Gastrocnemius medialis (tissue), 4 donors: ENCODE measurements at regions not wholly inside any gene's neighbourhood (a gene's known extent, or its start where the extent isn't known, plus 50 kb on each side); places are given as distances from the start of the nearest gene placed in this dataset.

Experiments
- ATAC-seq, 2 donors: fragments of 150-250 bp; one replicate each; pipeline ENCODE4 v1.9.1; 2016
- DNase-seq, 2 donors: peaks; one replicate each; pipeline ENCODE4 v3.0.0-alpha.2; 2019
- H3K27ac ChIP-seq, 4 donors: fragments of 200-600 bp; sonication (generic); 1 replicate in 1 of 4; 2 replicates in 3 of 4; pipeline ENCODE4 v1.5.1; 2016 to 2018; ENCODE audit warnings: mild to moderate bottlenecking in 2 of 4, moderate library complexity in 1 of 4
- H3K27me3 ChIP-seq, 3 donors: fragments of 200-600 bp; sonication (generic) in 2 of 3; 1 replicate in 1 of 3; 2 replicates in 2 of 3; pipeline versions ENCODE4 v1.5.1 to v1.6.0; 2016 to 2019; ENCODE audit warnings: mild to moderate bottlenecking in 1 of 3, moderate library complexity in 1 of 3
- H3K36me3 ChIP-seq, 2 donors: fragments of 200-600 bp; sonication (generic) in 1 of 2; one replicate each; pipeline ENCODE4 v1.5.1; 2017 to 2018
- H3K4me1 ChIP-seq, 2 donors: fragments of 200-600 bp; sonication (generic) in 1 of 2; one replicate each; pipeline ENCODE4 v1.5.1; 2016 to 2017; ENCODE audit warnings: mild to moderate bottlenecking in 2 of 2
- H3K4me3 ChIP-seq, 4 donors: fragments of 200-600 bp; sonication (generic) in 3 of 4; 1 replicate in 1 of 4; 2 replicates in 3 of 4; pipeline ENCODE4 v1.5.1; 2016 to 2019; ENCODE audit warnings: mild to moderate bottlenecking in 2 of 4
- H3K9me3 ChIP-seq, 3 donors: fragments of 200-600 bp; sonication (generic) in 2 of 3; 1 replicate in 1 of 3; 2 replicates in 2 of 3; pipeline ENCODE4 v1.5.1; 2016 to 2019
- POLR2A ChIP-seq, 2 donors: fragments of 450-650 bp; IDR thresholded peaks; one replicate each; pipeline ENCODE4 v1.6.1; 2017; ENCODE audit warnings: antibody characterized with exemption in 2 of 2, mild to moderate bottlenecking in 2 of 2, moderate library complexity in 2 of 2
- in situ Hi-C, 4 donors: fragments of 200-750 bp; cut with MboI; loops; one replicate each; pipeline versions ENCODE4 v1.15.0 to v1.8.0; 2017; ENCODE audit warnings: low sequenced_read_pairs in 4 of 4
- intact Hi-C: fragments of 100-400 bp; cut with DNase I; formaldehyde crosslinking; loops from one replicate; pipeline ENCODE4 v1.15.1; 2023; ENCODE audit warnings: low total_unique reads
- TF ChIP-seq, protein P1 (sequence below), 5 experiments: fragments of 450-650 bp in 3 of 5; fragments of 200-600 bp in 2 of 5; sonication (generic) in 2 of 5; IDR thresholded peaks in 4 of 5; conservative IDR thresholded peaks in 1 of 5; 1 replicate in 4 of 5; 2 replicates in 1 of 5; pipeline ENCODE4 v1.5.1; 2016 to 2019; ENCODE audit warnings: antibody characterized with exemption in 5 of 5, mild to moderate bottlenecking in 3 of 5, moderate library complexity in 3 of 5

- ATAC-seq (no peak), DNase-seq (no peak)
- Histone ChIP-seq H3K4me3 (no peak overlapping the region), H3K4me1 (no peaks in the 10 kb centered on the region), H3K27me3 (no peaks in the 10 kb centered on the region), H3K9me3 (no peaks in the 10 kb centered on the region), H3K27ac (no peak overlapping the region), H3K36me3 (no peaks in the 10 kb centered on the region)
- in situ Hi-C loops (loop anchor here in 1 of 4 donors (25.0 kb wide), 1 partner anchor 98 kb away; no protein-coding TSS in a partner anchor), intact Hi-C loops (no loop called here)
- TF ChIP-seq POLR2A (IDR thresholded peaks at IDR 0.05), result no peak
- TF ChIP-seq, protein P1, sequence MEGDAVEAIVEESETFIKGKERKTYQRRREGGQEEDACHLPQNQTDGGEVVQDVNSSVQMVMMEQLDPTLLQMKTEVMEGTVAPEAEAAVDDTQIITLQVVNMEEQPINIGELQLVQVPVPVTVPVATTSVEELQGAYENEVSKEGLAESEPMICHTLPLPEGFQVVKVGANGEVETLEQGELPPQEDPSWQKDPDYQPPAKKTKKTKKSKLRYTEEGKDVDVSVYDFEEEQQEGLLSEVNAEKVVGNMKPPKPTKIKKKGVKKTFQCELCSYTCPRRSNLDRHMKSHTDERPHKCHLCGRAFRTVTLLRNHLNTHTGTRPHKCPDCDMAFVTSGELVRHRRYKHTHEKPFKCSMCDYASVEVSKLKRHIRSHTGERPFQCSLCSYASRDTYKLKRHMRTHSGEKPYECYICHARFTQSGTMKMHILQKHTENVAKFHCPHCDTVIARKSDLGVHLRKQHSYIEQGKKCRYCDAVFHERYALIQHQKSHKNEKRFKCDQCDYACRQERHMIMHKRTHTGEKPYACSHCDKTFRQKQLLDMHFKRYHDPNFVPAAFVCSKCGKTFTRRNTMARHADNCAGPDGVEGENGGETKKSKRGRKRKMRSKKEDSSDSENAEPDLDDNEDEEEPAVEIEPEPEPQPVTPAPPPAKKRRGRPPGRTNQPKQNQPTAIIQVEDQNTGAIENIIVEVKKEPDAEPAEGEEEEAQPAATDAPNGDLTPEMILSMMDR (IDR thresholded peaks at IDR 0.05 in 4 of 5, conservative IDR thresholded peaks at IDR 0.05 in 1 of 5), result no peak
These were observed 1223.2 kb upstream of the SLC10A2 start for GRCh38 chr13:104289400-104289799.

DNA sequence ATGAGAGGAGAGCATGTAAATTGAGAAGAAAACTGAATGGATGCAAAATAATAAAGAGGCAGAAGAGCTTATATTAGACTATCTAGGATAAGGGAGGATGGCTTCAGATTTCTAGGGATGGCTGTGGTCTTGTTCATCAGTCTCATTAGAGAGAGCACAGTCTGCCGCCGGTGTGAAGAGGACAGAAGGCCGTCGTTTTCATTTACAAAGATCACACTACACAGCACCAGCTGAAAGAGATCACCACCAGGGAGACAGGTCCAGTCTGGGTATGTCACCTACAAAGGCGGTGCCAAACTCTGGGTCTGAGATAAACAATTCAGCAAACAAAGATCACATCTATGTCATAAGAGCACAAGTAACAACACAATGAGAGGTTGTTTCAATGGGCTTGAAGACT, 1222.3 kb upstream of the SLC10A2 start:
- intact Hi-C loops, result no loop called here
- no peaks in the 10 kb centered on the region for H3K27me3 ChIP-seq
- DNase-seq (no peak), ATAC-seq (no peak)
- no peaks in the 10 kb centered on the region for H3K36me3 ChIP-seq
- H3K9me3 ChIP-seq, result no peaks in the 10 kb centered on the region
- H3K27ac ChIP-seq, result no peak overlapping the region
- H3K4me3 ChIP-seq, result no peak overlapping the region
- no peaks in the 10 kb centered on the region for H3K4me1 ChIP-seq
- in situ Hi-C loops, result loop anchor here in 1 of 4 donors (25.0 kb wide), 1 partner anchor 99 kb away; no protein-coding TSS in a partner anchor
- TF ChIP-seq, protein P1 (IDR thresholded peaks at IDR 0.05 in 4 of 5, conservative IDR thresholded peaks at IDR 0.05 in 1 of 5), result no peak
- TF ChIP-seq POLR2A (IDR thresholded peaks at IDR 0.05), result no peak

DNA sequence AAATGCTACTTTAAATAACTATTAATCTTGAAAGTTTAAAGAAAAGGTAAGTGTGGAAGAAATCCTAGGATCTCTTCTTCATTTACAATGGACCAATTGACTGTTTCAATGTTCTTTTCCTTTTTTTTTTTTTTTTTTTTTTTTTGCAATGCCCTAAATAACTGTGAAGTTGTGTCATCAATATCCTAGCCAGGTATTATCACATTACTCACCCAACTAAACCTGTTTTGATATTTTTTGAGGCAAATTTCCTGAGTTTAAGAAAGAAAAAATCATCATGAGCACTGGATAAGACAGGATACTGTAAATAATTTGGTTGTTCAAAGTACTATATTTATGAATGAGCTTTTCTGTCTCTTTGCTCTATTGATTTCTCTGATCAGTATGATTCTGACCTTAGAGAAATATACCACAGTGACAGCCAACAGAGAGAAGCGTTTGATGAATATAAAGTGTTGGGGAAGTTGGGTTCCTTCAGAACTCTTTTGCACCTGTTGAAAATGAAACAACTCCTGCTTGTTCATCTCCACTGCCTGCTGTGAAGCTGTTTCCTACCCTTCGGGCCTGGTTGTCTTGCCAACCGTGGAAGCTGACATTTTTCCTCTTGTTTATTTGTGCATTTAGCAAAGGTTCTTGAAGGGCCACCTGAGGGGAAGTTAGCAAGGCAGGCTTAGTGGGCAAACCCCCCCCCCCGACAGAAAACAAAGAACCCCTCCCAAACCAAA, 1220.5 kb upstream of the SLC10A2 start:
- no peaks in the 10 kb centered on the region for H3K36me3 ChIP-seq
- ATAC-seq (no peak), DNase-seq (no peak)
- intact Hi-C loops (no loop called here), in situ Hi-C loops (loop anchor here in 1 of 4 donors (25.0 kb wide), 1 partner anchor 101 kb away; no protein-coding TSS in a partner anchor)
- H3K27me3 ChIP-seq, result no peaks in the 10 kb centered on the region
- no peak for TF ChIP-seq POLR2A (IDR thresholded peaks at IDR 0.05)
- TF ChIP-seq, protein P1 (IDR thresholded peaks at IDR 0.05 in 4 of 5, conservative IDR thresholded peaks at IDR 0.05 in 1 of 5), result no peak
- H3K9me3 ChIP-seq, result no peaks in the 10 kb centered on the region
- H3K4me1 ChIP-seq, result no peaks in the 10 kb centered on the region
- no peak overlapping the region for H3K27ac ChIP-seq
- H3K4me3 ChIP-seq, result no peak overlapping the region

DNA sequence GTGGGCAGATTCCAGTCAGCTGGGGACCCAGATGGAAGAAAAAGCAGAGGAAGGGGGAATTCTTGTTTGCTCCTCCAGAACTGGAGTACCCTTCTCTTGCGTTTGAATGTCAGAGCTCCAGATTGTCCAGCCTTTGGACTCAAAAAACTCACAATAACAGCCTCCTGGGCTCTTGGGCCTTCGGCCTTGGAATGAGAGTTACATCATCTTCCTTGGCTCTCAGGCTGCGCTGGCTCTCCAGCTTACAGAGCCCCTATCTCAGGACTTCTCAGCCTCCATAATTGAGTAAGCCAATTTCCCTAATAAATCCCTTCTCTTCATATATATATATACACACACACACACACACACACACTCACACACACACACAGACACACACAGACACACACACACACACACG, 1215.7 kb upstream of the SLC10A2 start:
- Histone ChIP-seq H3K36me3 (no peaks in the 10 kb centered on the region), H3K4me1 (no peaks in the 10 kb centered on the region), H3K9me3 (no peaks in the 10 kb centered on the region), H3K27ac (no peak overlapping the region), H3K27me3 (no peaks in the 10 kb centered on the region), H3K4me3 (no peak overlapping the region)
- intact Hi-C loops (no loop called here), in situ Hi-C loops (loop anchor here in 1 of 4 donors (25.0 kb wide), 1 partner anchor 105 kb away; no protein-coding TSS in a partner anchor)
- DNase-seq (no peak), ATAC-seq (no peak)
- TF ChIP-seq, protein P1 (IDR thresholded peaks at IDR 0.05 in 4 of 5, conservative IDR thresholded peaks at IDR 0.05 in 1 of 5), result no peak
- TF ChIP-seq POLR2A (IDR thresholded peaks at IDR 0.05), result no peak
